Heart right ventricle (tissue), 16 donors: ENCODE measurements at regions not wholly inside any gene's neighbourhood (a gene's known extent, or its start where the extent isn't known, plus 50 kb on each side); places are given as distances from the start of the nearest gene placed in this dataset.
A peak's percentile ranks its signal among the peaks of the same experiment; 100 is the strongest.

Experiments used
- ATAC-seq, 8 donors: fragments of 200-7000 bp; cut with Tn5 transposase; one replicate each; pipeline ENCODE4 v1.9.1; 2020; ENCODE audit warnings: mild to moderate bottlenecking in 8 of 8, moderate library complexity in 8 of 8, moderate number of reproducible peaks in 1 of 8
- DNase-seq, 2 donors: peaks; one replicate each; pipeline ENCODE4 v3.0.0-alpha.2; 2020
- H3K27ac ChIP-seq, 10 donors: fragments of 200-600 bp; sonication (generic) in 2 of 10; one replicate each; pipeline versions ENCODE4 v1.5.0 to v1.8.0; 2020 to 2022; ENCODE audit warnings: mild to moderate bottlenecking in 3 of 10
- H3K27me3 ChIP-seq, 7 donors: fragments of 200-600 bp; one replicate each; pipeline ENCODE4 v1.8.0; 2021 to 2022; ENCODE audit warnings: mild to moderate bottlenecking in 2 of 7
- H3K36me3 ChIP-seq, 9 donors: fragments of 200-600 bp; sonication (generic) in 1 of 9; one replicate each; pipeline versions ENCODE4 v1.5.0 to v1.8.0; 2020 to 2022; ENCODE audit warnings: mild to moderate bottlenecking in 2 of 9
- H3K4me1 ChIP-seq, 9 donors: fragments of 200-600 bp; sonication (generic) in 1 of 9; one replicate each; pipeline versions ENCODE4 v1.5.0 to v1.8.0; 2020 to 2022; ENCODE audit warnings: mild to moderate bottlenecking in 4 of 9
- H3K4me3 ChIP-seq, 10 donors: fragments of 200-600 bp; sonication (generic) in 2 of 10; one replicate each; pipeline versions ENCODE4 v1.5.0 to v1.8.0; 2020 to 2022; ENCODE audit warnings: mild to moderate bottlenecking in 7 of 10, moderate library complexity in 2 of 10
- H3K9me3 ChIP-seq, 11 donors: fragments of 200-600 bp in 10 of 11; sonication (generic) in 2 of 11; one replicate each; pipeline versions ENCODE4 v1.5.0 to v1.8.0; 2013 to 2022; ENCODE audit warnings: mild to moderate bottlenecking in 2 of 11, control low read depth in 1 of 11, moderate library complexity in 1 of 11
- WGBS, 2 donors: extraction: QIAGEN DNeasy Blood & Tissue Kit; methylation state at CpG; one replicate each; pipeline ENCODE4 v1.1.7; 2013; ENCODE audit warnings: inconsistent platforms in 1 of 2; 5-methylcytosine and 5-hydroxymethylcytosine counted together
- intact Hi-C, 10 donors: fragments of 100-400 bp; cut with DNase I; formaldehyde crosslinking; loops; one replicate each; pipeline versions ENCODE4 v1.11.1 to v1.14.2; 2022
- TF ChIP-seq, protein P1 (sequence below), 9 donors: fragments of 200-600 bp; sonication (generic) in 2 of 9; IDR thresholded peaks; one replicate each; pipeline versions ENCODE4 v1.5.0 to v1.8.0; 2021 to 2022; ENCODE audit warnings: antibody characterized with exemption in 9 of 9, mild to moderate bottlenecking in 5 of 9, moderate library complexity in 1 of 9
- donor health status: Arrhythmogenic right ventricular cardiomyopathy.
- donor health status: ischemic (EF 13 %, LVEDD 7.1; RV severe dilation, severe dysfunction).
- donor health status: healthy with polysubstance abuse.
- donor health status: DM: no; HTN: yes; CAD: no.
- donor health status: DM: no; HTN: no; CAD: no.
- donor health status: ischemic (EF 25% LVEDD 6.9; RV normal size, moderate dysfunction).
- donor health status: ischemic (EF 25% LVEDD 5.7; RV mildly dilated, moderate dysfunction).
- donor health status: healthy.
- donor health status: DM: yes; HTN: yes; CAD: no.
- donor health status: Ischemic cardiomyopathy.
- donor health status: ischemic (EF 35%, LVEDD 5.7; RV mildly dilated, moderate dysfunction).
- donor health status: nonischemic (EF 11% LVEDD 7.7; RV severe dilation, severe dysfunction).
- donor health status: DM: yes; HTN: yes; CAD: no.
- donor health status: PGD.
- donor health status: ischemic (EF 29% LVEDD 5.4; RV normal size, mild dysfunction).
- donor health status: nonischemic (EF 23%, LVEDD 6.1; RV moderate dilation, normal function).

DNA sequence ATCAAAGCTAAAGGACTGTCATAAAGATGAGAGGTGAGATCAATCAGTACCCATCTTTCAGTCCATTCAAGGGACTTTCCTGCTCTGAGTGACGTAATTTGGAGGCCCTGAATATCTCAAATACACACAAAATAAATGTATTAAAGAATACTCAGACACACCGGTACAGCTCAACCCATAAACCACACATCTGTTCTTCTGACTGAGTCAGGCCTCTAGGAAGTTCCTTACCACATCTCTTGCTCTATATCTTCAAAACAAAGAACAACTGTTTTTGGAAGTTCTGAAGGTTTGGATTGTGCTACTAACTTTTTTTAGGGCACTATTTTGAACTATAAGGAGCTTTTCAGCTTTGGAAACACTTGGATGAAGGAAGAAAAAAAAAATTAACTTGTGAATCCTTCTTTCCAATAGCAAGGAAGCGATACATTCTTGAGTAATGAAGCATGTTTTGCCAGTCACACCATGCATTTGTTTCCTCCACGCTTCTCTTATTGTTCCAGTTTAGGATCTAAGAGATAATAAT, 866.5 kb upstream of the VRK2 start:
- no peak for ATAC-seq

DNA sequence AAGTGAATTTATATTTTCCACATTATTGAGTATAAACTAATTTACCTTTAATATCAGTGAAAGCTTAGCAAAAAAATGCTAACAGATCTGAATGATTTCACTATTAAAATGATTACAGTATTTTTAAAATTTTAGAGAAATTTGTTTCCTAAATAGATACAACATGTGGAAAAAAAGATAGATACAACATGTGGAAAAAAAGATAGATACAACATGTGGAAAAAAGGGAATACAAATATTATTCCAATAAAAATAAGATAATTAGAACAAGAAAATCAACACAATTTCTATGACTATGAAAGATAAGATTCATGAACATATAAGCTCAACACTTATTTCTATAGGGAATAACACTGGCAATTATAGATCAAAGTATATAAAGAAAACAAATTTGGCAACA, 865.9 kb upstream of the VRK2 start:
- DNase-seq: no peak
- no peak overlapping the region for H3K27ac ChIP-seq
- TF ChIP-seq, protein P1, sequence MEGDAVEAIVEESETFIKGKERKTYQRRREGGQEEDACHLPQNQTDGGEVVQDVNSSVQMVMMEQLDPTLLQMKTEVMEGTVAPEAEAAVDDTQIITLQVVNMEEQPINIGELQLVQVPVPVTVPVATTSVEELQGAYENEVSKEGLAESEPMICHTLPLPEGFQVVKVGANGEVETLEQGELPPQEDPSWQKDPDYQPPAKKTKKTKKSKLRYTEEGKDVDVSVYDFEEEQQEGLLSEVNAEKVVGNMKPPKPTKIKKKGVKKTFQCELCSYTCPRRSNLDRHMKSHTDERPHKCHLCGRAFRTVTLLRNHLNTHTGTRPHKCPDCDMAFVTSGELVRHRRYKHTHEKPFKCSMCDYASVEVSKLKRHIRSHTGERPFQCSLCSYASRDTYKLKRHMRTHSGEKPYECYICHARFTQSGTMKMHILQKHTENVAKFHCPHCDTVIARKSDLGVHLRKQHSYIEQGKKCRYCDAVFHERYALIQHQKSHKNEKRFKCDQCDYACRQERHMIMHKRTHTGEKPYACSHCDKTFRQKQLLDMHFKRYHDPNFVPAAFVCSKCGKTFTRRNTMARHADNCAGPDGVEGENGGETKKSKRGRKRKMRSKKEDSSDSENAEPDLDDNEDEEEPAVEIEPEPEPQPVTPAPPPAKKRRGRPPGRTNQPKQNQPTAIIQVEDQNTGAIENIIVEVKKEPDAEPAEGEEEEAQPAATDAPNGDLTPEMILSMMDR (IDR thresholded peaks at IDR 0.05): no peak

More for the DNA sequence above, 866.5 kb upstream of the VRK2 start:
- DNase-seq: no peak
- Histone ChIP-seq H3K36me3 (no peaks in the 10 kb centered on the region), H3K9me3 (no peaks in the 10 kb centered on the region), H3K27me3 (no peaks in the 10 kb centered on the region), H3K4me1 (no peaks in the 10 kb centered on the region), H3K27ac (no peak overlapping the region), H3K4me3 (no peak overlapping the region)
- intact Hi-C loops: loop anchor here in 1 of 10 donors (5.0 kb wide), 1 partner anchor 42 kb away; no protein-coding TSS in a partner anchor
- TF ChIP-seq, protein P1 (IDR thresholded peaks at IDR 0.05): no peak
- WGBS, 2 donors: 64 to 72% methylated on average over 4 of the region's 4 CpGs

DNA sequence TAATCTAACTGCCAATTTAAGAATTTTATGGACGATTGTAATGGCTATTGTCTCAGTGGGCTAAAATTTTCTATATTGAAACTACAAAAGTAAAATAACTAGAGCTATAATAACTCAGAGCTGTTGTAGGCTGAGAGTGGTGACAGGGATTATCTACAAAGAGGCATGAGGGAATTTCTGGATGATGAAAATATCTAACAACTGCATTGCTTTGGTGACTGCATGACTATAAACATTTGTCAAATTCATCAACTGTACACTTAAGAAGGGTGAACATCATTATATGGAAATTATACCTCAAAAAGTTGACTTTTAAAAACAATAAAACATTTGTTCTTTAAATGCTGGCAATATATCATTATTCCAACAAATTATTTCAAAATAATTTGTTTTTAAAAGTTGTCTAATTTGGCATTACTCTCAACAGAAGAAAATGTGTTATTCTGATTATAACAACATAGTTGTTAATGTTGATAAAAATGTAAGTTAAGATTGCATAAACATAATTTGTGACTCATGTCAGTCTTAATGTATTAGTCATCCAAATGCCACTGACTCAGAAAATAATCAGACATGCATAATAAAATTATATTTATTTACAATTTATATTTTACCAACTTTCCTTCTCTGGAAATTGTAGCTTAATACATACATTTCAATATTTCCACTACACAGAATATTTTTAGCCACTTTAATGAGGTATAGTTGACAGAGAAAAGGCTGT, 865.1 kb upstream of the VRK2 start:
- Histone ChIP-seq H3K27ac (no peak overlapping the region), H3K36me3 (no peaks in the 10 kb centered on the region), H3K4me3 (no peak overlapping the region), H3K27me3 (no peaks in the 10 kb centered on the region), H3K9me3 (no peaks in the 10 kb centered on the region), H3K4me1 (no peaks in the 10 kb centered on the region)
- no peak for DNase-seq
- WGBS, 2 donors: 6 to 10% methylated on average over 1 of the region's 1 CpG
- peak in 1 of 8 donors; percentile 52 for ATAC-seq
- intact Hi-C loops: loop anchor here in 1 of 10 donors (5.0 kb wide), 1 partner anchor 41 kb away; no protein-coding TSS in a partner anchor
- TF ChIP-seq, protein P1 (IDR thresholded peaks at IDR 0.05): no peak

More for the DNA sequence above, 865.9 kb upstream of the VRK2 start:
- Histone ChIP-seq H3K4me3 (no peak overlapping the region), H3K4me1 (no peaks in the 10 kb centered on the region), H3K36me3 (no peaks in the 10 kb centered on the region), H3K27me3 (no peaks in the 10 kb centered on the region), H3K9me3 (no peaks in the 10 kb centered on the region)
- no peak for ATAC-seq
- intact Hi-C loops: loop anchor here in 1 of 10 donors (5.0 kb wide), 1 partner anchor 42 kb away; no protein-coding TSS in a partner anchor

DNA sequence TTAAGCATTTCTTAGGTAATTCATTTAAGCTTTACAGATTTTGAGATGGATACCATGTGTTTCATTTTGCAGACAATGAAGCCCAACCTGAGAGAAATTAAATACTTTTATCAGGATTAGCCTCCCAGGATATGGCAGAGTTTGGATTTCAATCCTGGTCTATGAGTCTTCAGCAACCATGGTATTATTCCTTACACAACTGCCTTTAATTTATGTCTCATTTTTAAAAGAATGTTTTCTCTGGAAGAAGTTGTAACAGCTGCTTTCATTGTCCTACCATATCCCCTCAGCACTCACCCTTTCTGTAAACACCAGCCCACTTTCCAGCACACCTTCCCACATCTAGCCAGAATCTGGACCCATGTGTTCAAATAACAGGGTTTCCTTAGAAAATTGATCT, 863.7 kb upstream of the VRK2 start:
- ATAC-seq: no peak
- no peak overlapping the region for H3K27ac ChIP-seq
- TF ChIP-seq, protein P1 (IDR thresholded peaks at IDR 0.05): no peak
- no peak for DNase-seq
- no peaks in the 10 kb centered on the region for H3K9me3 ChIP-seq
- H3K4me3 ChIP-seq: no peak overlapping the region
- no peaks in the 10 kb centered on the region for H3K27me3 ChIP-seq
- H3K36me3 ChIP-seq: no peaks in the 10 kb centered on the region
- intact Hi-C loops: loop anchor here in 1 of 10 donors (5.0 kb wide), 1 partner anchor 39 kb away; no protein-coding TSS in a partner anchor
- no peaks in the 10 kb centered on the region for H3K4me1 ChIP-seq
